WTC11 (cell line): ENCODE measurements at regions not wholly inside any gene's neighbourhood (a gene's known extent, or its start where the extent isn't known, plus 50 kb on each side); places are given as distances from the start of the nearest gene placed in this dataset.

Experiments
- FOXP1 ChIP-seq: sonication (generic); formaldehyde crosslinking; IDR thresholded peaks from 2 replicates; pipeline ENCODE4 v1.8.0; 2022; ENCODE audit warnings: missing genetic modification reagents, mild to moderate bottlenecking, moderate library complexity, borderline replicate concordance
- KAT7 ChIP-seq: sonication (generic); formaldehyde crosslinking; IDR thresholded peaks from 2 replicates; pipeline ENCODE4 v1.8.1; 2023; ENCODE audit warnings: missing genetic modification reagents, mild to moderate bottlenecking, borderline replicate concordance
- NR2C2 ChIP-seq: sonication (generic); formaldehyde crosslinking; IDR thresholded peaks from 2 replicates; pipeline ENCODE4 v1.8.0; 2022; ENCODE audit warnings: mild to moderate bottlenecking, missing genetic modification reagents
- NR3C1 ChIP-seq: sonication (generic); formaldehyde crosslinking; conservative IDR thresholded peaks from 2 replicates; pipeline ENCODE4 v1.8.1; 2023; ENCODE audit warnings: low read depth, mild to moderate bottlenecking, missing genetic modification reagents
- OVOL2 ChIP-seq: fragments of 250-450 bp; sonication (Bioruptor Pico); IDR thresholded peaks from 2 replicates; pipeline ENCODE4 v1.9.0; 2021; ENCODE audit warnings: mild to moderate bottlenecking, borderline replicate concordance
- RELA ChIP-seq: sonication (generic); formaldehyde crosslinking; IDR thresholded peaks from 2 replicates; pipeline ENCODE4 v1.8.1; 2022; ENCODE audit warnings: missing genetic modification reagents, mild to moderate bottlenecking, borderline replicate concordance
- ZNF232 ChIP-seq: sonication (generic); formaldehyde crosslinking; IDR thresholded peaks from 2 replicates; pipeline ENCODE4 v1.8.0; 2022; ENCODE audit warnings: mild to moderate bottlenecking, missing genetic modification reagents
- TF ChIP-seq, protein P1 (sequence below): fragments of 200-600 bp; IDR thresholded peaks from 2 replicates; pipeline ENCODE4 v1.8.0; 2022; ENCODE audit warnings: antibody characterized with exemption
- TF ChIP-seq, protein P2 (sequence below): sonication (generic); formaldehyde crosslinking; IDR thresholded peaks from 2 replicates; pipeline ENCODE4 v1.8.1; 2023; ENCODE audit warnings: mild to moderate bottlenecking, missing genetic modification reagents
- TF ChIP-seq, protein P3 (sequence below): sonication (generic); formaldehyde crosslinking; IDR thresholded peaks from 2 replicates; pipeline ENCODE4 v1.8.0; 2023; ENCODE audit warnings: missing genetic modification reagents
- TF ChIP-seq, protein P4 (sequence below): sonication (generic); formaldehyde crosslinking; IDR thresholded peaks from 2 replicates; pipeline ENCODE4 v1.8.1; 2023; ENCODE audit warnings: mild to moderate bottlenecking, missing genetic modification reagents, moderate library complexity
- TF ChIP-seq, protein P5 (sequence below): sonication (generic); formaldehyde crosslinking; IDR thresholded peaks from 2 replicates; pipeline ENCODE4 v1.8.1; 2022; ENCODE audit warnings: mild to moderate bottlenecking, missing genetic modification reagents, moderate library complexity, borderline replicate concordance

DNA sequence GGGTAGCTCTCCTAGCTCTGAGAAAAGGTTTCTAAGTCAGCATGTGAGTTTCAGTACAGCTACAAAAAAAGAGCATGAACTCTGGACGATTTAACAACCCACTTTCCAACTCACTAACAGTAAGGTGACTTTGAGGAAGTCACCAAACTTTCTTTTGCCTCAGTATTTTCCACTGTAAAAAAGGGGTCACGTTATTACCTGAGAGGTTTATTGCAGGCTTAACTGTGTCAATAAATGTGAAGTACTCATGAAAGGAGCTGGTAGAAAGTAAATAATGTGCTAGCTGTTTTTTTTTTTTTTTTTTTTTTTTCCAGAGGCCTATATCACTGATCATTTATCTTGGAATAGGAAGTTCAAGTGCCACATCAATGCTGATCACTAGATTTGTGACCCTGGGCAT lies 89.3 kb downstream of the PLSCR2 start:
- TF ChIP-seq, protein P1, sequence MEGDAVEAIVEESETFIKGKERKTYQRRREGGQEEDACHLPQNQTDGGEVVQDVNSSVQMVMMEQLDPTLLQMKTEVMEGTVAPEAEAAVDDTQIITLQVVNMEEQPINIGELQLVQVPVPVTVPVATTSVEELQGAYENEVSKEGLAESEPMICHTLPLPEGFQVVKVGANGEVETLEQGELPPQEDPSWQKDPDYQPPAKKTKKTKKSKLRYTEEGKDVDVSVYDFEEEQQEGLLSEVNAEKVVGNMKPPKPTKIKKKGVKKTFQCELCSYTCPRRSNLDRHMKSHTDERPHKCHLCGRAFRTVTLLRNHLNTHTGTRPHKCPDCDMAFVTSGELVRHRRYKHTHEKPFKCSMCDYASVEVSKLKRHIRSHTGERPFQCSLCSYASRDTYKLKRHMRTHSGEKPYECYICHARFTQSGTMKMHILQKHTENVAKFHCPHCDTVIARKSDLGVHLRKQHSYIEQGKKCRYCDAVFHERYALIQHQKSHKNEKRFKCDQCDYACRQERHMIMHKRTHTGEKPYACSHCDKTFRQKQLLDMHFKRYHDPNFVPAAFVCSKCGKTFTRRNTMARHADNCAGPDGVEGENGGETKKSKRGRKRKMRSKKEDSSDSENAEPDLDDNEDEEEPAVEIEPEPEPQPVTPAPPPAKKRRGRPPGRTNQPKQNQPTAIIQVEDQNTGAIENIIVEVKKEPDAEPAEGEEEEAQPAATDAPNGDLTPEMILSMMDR, result no peak
- TF ChIP-seq RELA (CRISPR knock-in tag) (no peak), ZNF232 (no peak), NR2C2 (CRISPR knock-in tag) (no peak), OVOL2 (CRISPR knock-in tag) (no peak), KAT7 (CRISPR knock-in tag) (no peak), NR3C1 (CRISPR knock-in tag) (no peak), FOXP1 (CRISPR knock-in tag) (no peak)
- TF ChIP-seq, protein P2, sequence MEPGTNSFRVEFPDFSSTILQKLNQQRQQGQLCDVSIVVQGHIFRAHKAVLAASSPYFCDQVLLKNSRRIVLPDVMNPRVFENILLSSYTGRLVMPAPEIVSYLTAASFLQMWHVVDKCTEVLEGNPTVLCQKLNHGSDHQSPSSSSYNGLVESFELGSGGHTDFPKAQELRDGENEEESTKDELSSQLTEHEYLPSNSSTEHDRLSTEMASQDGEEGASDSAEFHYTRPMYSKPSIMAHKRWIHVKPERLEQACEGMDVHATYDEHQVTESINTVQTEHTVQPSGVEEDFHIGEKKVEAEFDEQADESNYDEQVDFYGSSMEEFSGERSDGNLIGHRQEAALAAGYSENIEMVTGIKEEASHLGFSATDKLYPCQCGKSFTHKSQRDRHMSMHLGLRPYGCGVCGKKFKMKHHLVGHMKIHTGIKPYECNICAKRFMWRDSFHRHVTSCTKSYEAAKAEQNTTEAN (CRISPR knock-in tag), result no peak
- TF ChIP-seq, protein P3, sequence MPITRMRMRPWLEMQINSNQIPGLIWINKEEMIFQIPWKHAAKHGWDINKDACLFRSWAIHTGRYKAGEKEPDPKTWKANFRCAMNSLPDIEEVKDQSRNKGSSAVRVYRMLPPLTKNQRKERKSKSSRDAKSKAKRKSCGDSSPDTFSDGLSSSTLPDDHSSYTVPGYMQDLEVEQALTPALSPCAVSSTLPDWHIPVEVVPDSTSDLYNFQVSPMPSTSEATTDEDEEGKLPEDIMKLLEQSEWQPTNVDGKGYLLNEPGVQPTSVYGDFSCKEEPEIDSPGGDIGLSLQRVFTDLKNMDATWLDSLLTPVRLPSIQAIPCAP (CRISPR knock-in tag), result no peak
- TF ChIP-seq, protein P4, sequence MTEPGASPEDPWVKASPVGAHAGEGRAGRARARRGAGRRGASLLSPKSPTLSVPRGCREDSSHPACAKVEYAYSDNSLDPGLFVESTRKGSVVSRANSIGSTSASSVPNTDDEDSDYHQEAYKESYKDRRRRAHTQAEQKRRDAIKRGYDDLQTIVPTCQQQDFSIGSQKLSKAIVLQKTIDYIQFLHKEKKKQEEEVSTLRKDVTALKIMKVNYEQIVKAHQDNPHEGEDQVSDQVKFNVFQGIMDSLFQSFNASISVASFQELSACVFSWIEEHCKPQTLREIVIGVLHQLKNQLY (CRISPR knock-in tag), result no peak
- TF ChIP-seq, protein P5, sequence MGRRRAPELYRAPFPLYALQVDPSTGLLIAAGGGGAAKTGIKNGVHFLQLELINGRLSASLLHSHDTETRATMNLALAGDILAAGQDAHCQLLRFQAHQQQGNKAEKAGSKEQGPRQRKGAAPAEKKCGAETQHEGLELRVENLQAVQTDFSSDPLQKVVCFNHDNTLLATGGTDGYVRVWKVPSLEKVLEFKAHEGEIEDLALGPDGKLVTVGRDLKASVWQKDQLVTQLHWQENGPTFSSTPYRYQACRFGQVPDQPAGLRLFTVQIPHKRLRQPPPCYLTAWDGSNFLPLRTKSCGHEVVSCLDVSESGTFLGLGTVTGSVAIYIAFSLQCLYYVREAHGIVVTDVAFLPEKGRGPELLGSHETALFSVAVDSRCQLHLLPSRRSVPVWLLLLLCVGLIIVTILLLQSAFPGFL, result no peak
